ENCODE measurements at regions not wholly inside any gene's neighbourhood (a gene's known extent, or its start where the extent isn't known, plus 50 kb on each side); places are given as distances from the start of the nearest gene placed in this dataset.

- no peak overlapping the region for H3K9ac ChIP-seq (ENCODE audit: low read length)
- no peak overlapping the region for H3K27ac ChIP-seq (ENCODE audit: low read depth, low read length)
- no peaks in the 10 kb centered on the region for H4K20me1 ChIP-seq (ENCODE audit: low read depth, low read length)
- no peaks in the 10 kb centered on the region for H3K9me3 ChIP-seq (ENCODE audit: insufficient read depth, low read length)
- no peaks in the 10 kb centered on the region for H3K36me3 ChIP-seq (ENCODE audit: low read length)
- no peaks in the 10 kb centered on the region for H3K79me2 ChIP-seq (ENCODE audit: insufficient read depth, low read length)
- H3K4me3 ChIP-seq (ENCODE audit: insufficient read depth, low read length, poor library complexity, severe bottlenecking), result no peak overlapping the region
- H3K9me2 ChIP-seq (replicated peaks; ENCODE audit: insufficient read depth, low read length), result no peaks in the 10 kb centered on the region
- TF ChIP-seq EZH2phosphoT487 (conservative IDR thresholded peaks at IDR 0.05; ENCODE audit: low read length) (no peak), CTCF (IDR thresholded peaks at IDR 0.05; ENCODE audit: insufficient read depth, low read length, poor library complexity, severe bottlenecking) (no peak)
- H3F3A ChIP-seq (ENCODE audit: insufficient read depth), result no peaks in the 10 kb centered on the region
- no peak overlapping the region for H2AFZ ChIP-seq (ENCODE audit: low read depth, low read length, severe bottlenecking)
- H3K27me3 ChIP-seq (ENCODE audit: low read length), result no peaks in the 10 kb centered on the region
- H3K4me2 ChIP-seq (ENCODE audit: low read depth, low read length, poor library complexity, severe bottlenecking), result no peak overlapping the region
Observed at GRCh38 chr12:60489071-60489470, 893.2 kb downstream of the SLC16A7 start.

DNA sequence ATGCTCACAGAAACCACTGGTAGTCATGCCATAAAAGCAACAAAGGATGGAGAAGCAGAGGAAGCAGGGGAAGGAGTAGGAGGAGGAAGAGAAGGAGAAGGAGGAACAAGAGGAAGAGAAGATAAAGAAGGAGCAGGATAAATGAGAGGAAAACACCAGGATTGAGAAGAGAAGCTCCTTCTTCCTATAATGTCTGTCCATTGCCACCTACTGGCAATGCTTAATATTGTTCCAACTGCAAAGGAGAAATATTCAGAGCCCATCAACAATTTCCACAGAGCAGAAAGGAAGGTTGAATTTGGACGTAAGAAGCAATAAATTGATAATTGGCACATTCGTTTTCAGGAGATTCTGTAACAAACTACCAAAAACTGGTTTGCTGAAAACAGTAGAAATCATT lies 898.4 kb downstream of the SLC16A7 start:
- Histone ChIP-seq H3F3A (ENCODE audit: insufficient read depth) (no peaks in the 10 kb centered on the region), H3K36me3 (ENCODE audit: low read length) (no peaks in the 10 kb centered on the region), H3K9me2 (replicated peaks; ENCODE audit: insufficient read depth, low read length) (no peaks in the 10 kb centered on the region), H3K4me3 (ENCODE audit: insufficient read depth, low read length, poor library complexity, severe bottlenecking) (no peak overlapping the region), H3K4me2 (ENCODE audit: low read depth, low read length, poor library complexity, severe bottlenecking) (no peak overlapping the region), H3K79me2 (ENCODE audit: insufficient read depth, low read length) (no peaks in the 10 kb centered on the region), H3K9me3 (ENCODE audit: insufficient read depth, low read length) (no peaks in the 10 kb centered on the region), H4K20me1 (ENCODE audit: low read depth, low read length) (no peaks in the 10 kb centered on the region), H3K27ac (ENCODE audit: low read depth, low read length) (no peak overlapping the region), H2AFZ (ENCODE audit: low read depth, low read length, severe bottlenecking) (no peak overlapping the region), H3K9ac (ENCODE audit: low read length) (no peak overlapping the region), H3K27me3 (ENCODE audit: low read length) (no peaks in the 10 kb centered on the region)
- TF ChIP-seq CTCF (IDR thresholded peaks at IDR 0.05; ENCODE audit: insufficient read depth, low read length, poor library complexity, severe bottlenecking) (no peak), EZH2phosphoT487 (conservative IDR thresholded peaks at IDR 0.05; ENCODE audit: low read length) (no peak)

- no peaks in the 10 kb centered on the region for H3F3A ChIP-seq (ENCODE audit: insufficient read depth)
- H3K4me3 ChIP-seq (ENCODE audit: insufficient read depth, low read length, poor library complexity, severe bottlenecking), result no peak overlapping the region
- H4K20me1 ChIP-seq (ENCODE audit: low read depth, low read length), result no peaks in the 10 kb centered on the region
- H3K4me2 ChIP-seq (ENCODE audit: low read depth, low read length, poor library complexity, severe bottlenecking), result no peak overlapping the region
- H3K27ac ChIP-seq (ENCODE audit: low read depth, low read length), result no peak overlapping the region
- TF ChIP-seq EZH2phosphoT487 (conservative IDR thresholded peaks at IDR 0.05; ENCODE audit: low read length), result no peak
- TF ChIP-seq CTCF (IDR thresholded peaks at IDR 0.05; ENCODE audit: insufficient read depth, low read length, poor library complexity, severe bottlenecking), result no peak
- no peaks in the 10 kb centered on the region for H3K36me3 ChIP-seq (ENCODE audit: low read length)
- no peaks in the 10 kb centered on the region for H3K27me3 ChIP-seq (ENCODE audit: low read length)
- H3K9me2 ChIP-seq (replicated peaks; ENCODE audit: insufficient read depth, low read length), result no peaks in the 10 kb centered on the region
- H3K9me3 ChIP-seq (ENCODE audit: insufficient read depth, low read length), result no peaks in the 10 kb centered on the region
- H2AFZ ChIP-seq (ENCODE audit: low read depth, low read length, severe bottlenecking), result no peak overlapping the region
- H3K9ac ChIP-seq (ENCODE audit: low read length), result no peak overlapping the region
- no peaks in the 10 kb centered on the region for H3K79me2 ChIP-seq (ENCODE audit: insufficient read depth, low read length)
Observed at GRCh38 chr12:60498656-60499055, 902.8 kb downstream of the SLC16A7 start.
